HG03045 (cell line): ENCODE measurements at regions not wholly inside any gene's neighbourhood (a gene's known extent, or its start where the extent isn't known, plus 50 kb on each side); places are given as distances from the start of the nearest gene placed in this dataset.
"Not testable (repeated sequence)": the region's sequence is repeated elsewhere in the genome, so short reads cannot be mapped to it uniquely, and the experiment has no call there.

Experiments
- ATAC-seq: cut with Tn5 transposase; IDR thresholded peaks from one replicate; pipeline ENCODE4 v1.9.1; 2021; ENCODE audit warnings: mild to moderate bottlenecking, moderate library complexity; ENCODE audit not compliant: unreplicated experiment

DNA sequence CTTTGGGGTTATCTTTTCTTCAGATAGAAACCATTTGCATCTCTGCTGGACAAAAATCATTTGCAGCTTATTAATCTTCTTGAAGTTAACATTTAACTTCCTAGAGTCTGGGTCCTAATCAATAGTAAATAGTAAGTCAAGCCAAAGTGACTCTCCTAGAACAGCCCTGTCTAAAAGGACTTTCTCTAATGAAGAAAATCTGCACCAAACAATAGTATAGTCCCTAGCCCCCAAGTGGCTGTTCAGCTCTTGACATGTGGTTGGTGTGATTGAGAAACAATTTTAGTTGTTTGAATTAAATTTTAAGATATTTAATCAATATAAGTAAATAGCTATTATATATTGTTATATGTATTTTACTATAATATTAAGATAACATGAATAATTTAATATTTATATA is 64.6 kb upstream of the SHB start:
- no peak for ATAC-seq

DNA sequence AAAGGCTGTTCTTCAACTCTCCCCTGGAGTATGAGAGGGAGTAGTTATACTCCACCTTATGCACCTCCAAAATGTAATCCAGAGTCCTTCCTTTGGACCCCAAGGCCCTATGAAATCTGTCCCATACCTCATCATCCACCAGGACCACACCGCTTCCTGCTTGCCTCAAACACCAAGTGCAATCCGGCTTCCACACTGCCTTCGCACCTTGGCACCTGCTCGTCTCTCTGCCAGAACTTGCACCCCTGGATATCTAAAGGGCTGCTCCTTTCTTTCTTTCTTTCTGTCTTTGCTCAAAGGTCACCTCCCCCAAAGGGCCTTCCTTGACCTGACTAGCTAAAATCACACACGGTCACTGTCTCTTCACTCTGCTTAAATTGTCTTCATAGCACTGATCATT is 63.9 kb upstream of the SHB start:
- ATAC-seq, result no peak

DNA sequence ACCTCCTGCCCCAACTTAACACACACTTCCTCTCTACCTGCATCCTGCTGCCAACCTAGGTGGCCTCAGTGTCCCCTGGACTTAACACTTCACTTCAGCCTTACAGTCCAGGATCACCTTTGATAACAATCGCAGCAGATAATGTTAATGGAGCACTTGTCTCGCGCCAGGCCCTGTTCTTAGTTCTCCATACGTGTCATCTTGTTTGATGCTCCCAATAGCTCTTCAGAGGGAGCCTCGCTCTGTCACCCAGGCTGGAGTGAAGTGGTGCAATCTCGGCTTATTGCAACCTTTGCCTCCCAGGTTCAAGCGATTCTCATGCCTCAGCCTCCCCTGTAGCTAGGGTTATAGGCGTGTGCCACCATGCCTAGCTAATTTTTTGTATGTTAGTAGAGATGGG is 62.7 kb upstream of the SHB start:
- ATAC-seq, result no peak

DNA sequence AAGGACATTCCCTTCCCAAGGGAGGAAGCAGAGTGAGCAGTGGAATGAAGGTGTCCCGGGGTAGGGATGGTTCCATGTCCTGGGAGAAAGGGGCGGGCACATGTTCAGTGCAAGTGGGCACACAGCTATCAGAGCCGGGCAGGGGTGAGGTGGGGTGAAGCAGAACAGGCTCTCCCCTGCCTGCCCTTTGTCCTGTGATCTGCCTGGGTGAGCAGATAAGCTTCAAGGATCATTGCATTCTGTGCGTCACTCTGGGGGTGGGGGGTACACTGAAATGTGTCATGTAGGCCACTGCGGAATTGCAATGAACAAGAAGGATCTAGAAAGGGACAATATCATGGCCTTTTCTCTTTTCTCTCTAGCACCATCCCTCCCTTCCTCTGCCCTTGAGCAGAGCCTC is 61.7 kb upstream of the SHB start:
- no peak for ATAC-seq

DNA sequence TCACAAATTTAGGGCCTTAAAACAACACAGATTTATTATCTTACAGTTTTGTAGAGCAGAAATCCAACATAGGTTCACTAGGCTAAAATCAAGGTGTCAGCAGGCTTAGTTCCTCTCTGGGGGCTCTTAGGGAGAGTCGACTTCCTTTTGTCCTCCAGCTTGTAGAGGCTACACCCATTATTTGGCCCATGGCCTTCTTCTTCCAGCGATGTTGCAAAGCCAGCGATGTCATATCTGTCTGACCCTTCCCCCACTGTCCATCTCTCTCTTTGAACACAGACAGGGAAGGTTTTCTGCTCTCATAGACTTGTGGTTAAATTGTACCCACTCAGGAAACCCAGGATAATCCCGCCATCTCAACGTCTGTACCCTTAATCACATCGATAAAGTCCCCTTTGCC is 60.3 kb upstream of the SHB start:
- no peak for ATAC-seq

DNA sequence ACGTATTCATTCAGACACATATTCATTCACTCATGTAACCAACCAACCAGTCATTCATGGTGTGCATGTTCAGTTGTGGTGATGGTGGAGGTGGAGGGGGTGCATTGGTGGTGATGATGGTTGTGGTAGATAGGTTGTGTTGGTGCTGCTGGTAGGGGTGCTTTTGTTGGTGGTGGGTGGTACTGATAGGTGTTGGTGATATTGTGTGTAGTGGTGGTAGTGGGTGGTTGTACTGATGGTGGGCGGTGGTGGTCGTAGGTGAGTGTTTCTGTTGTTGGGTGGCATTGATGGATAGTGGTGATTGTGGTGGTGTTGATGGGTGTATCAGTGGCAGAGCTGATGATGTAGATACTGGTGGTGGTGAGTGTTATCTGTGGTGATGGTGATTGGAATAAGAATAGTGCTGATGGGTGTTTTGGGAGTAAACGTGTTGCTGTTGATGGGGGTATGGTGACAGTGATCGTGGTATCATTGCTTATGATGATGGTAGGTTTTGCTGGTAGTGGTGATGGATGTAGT is 59.8 kb upstream of the SHB start:
- ATAC-seq, result no peak

DNA sequence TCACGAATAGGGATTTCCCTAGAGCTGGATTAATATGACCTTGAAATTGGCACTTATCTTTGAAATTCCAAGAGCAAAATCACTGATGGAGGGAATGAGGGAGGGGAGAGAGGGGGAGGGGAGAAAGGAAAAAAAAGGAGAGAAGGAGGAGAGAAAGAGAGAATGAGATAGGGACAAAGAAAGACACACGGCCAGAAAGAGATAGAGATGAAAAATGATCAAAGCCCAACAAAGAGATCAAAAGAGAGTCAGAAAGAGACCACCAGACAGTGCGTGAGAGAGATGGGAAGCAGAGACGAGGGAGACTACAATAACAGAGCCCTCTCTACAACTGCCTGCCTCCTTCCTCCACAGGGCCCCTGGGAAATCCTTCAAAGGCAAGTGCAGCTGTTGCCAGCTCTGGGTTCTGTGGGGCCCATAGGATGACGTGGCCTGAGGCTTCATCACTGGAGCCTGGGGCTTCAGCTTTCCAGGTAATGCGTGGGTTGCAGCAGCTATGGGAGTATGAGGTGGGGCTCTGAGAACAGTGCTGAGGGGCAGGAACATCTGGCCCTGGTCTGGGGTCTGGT is 58.3 kb upstream of the SHB start:
- no peak for ATAC-seq

DNA sequence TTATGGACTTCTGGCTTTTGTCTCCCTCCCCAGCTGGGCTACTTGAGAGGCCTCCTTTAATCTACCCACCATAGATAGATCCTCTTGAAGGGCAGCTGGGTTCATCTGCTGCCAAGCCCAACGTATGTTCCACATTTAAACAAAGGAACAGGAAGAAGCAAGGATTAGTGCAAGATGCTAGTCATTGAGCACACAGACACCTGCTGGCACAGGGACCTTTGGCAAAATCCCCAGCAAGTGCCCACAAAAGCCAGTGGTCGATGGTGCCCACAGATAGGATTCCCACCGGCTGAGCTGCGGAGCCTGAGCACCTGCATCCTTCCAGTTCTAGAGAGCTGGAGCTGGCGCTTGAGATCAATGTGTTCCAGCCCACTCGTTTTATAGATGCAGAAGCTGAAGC is 57.7 kb upstream of the SHB start:
- ATAC-seq, result no peak

DNA sequence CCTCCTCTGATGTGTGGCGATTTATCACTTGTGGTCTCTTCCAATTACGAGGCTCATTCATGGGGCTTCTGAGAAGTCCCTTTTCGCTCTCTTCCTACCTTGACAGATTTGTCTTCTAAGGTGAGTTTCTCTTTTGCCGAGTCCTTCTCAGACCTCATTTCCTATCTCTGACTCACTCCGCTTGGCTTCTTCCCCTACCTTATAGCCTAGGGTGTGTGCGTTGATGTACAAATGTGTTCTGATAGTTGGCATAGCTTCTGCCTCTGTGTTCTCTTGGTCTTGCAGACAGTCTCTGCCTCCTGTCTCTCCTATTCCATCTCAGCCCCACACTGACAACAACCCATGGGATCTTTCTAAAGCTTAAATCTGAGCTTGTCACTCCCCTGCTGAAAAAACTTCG is 56.9 kb upstream of the SHB start:
- ATAC-seq, result no peak

DNA sequence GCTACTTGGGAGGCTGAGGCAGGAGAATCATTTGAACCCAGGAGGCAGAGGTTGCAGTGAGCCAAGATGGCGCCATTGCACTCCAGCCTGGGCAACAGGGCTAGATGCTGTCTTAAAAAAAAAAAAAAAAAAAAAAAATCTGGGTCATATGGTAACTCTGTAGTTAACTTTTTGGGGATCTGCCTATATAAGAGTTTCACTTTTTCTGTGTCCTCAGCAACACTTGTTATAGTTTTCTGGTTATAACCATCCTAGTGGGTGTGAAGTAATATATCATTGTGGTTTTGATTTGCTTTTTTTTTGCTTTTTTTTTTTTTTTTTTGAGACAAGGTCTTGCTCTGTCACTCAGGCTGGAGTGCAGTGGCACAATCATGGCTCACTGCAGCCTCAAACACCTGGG is 54.3 kb upstream of the SHB start:
- ATAC-seq, result not testable (repeated sequence)

DNA sequence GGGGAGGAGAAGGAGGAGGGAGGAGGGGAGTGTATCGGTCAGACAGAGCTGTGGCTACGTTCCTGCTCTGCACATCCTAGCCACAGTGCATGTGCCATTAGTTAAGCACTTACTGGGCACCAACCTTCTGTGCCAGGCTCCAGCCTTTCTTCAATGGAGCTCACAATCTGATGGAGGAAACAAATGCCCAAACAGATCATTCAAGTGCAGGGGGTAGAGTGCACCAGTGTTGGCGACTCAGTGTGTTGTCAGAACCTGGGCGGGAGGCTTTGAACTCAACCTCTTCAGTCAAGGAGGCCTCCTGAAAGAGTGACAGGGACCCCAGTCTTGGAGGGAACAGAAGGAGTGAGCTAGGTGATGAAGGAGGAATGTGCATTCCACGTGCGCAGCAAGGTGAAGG is 51.9 kb upstream of the SHB start:
- ATAC-seq, result no peak

DNA sequence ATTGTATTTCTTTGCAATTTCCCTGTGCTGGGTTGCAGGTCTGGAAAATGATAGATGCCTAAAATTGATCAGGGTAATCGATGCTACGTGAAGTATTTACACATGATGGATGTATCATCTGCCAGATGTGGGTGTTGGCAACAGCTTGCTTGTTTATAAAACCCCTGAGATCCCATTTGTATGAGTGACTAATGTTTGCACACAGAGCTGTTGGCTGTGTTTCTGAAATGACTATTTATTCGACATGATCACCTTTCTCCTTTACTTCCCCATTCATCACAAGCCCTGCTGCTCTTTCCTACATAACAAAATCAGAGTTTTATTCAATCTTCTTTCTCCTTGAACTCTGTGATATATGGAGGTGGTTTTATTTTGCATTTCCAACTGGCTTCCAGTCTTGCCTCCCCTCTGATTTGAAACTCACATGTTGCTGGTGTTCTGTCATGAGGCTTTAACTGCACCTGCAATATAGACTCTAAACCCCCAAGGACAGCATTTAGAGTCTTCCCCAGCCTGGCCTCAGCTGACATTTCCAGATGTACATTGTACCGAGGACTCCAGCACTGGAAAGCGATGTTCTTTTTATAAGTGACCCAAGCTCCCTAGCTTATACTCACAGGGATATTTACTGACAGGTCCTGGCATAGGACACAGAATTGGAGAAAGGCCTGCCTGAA is 50.7 kb upstream of the SHB start:
- no peak for ATAC-seq

DNA sequence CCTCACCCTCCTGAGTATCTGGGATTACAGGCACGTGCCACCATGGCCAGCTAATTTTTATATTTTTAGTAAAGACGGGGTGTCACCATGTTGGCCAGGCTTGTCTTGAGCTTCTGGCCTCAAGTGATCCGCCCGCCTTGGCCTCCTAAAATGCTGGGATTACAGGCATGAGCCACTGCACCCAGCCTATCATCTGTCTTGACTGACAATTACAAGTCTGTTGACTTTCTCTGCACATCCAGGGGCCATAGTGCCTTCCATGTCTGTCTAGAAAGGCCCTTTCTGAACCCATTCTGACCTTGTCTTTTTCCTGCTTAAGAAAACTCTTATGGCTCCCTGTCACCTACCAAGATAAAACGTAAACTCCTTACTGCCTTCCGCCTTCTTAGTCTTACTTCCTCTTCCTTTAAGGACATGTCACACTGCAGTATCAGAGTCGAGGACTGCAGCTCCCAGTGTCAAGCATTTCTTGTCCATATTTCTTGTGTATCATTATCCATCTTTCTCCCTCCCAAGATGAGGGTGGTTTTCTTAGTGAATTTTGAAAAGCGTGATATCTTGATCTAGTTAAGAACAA is 49.9 kb upstream of the SHB start:
- no peak for ATAC-seq
